ENCODE measurements at regions not wholly inside any gene's neighbourhood (a gene's known extent, or its start where the extent isn't known, plus 50 kb on each side); places are given as distances from the start of the nearest gene placed in this dataset.

DNA sequence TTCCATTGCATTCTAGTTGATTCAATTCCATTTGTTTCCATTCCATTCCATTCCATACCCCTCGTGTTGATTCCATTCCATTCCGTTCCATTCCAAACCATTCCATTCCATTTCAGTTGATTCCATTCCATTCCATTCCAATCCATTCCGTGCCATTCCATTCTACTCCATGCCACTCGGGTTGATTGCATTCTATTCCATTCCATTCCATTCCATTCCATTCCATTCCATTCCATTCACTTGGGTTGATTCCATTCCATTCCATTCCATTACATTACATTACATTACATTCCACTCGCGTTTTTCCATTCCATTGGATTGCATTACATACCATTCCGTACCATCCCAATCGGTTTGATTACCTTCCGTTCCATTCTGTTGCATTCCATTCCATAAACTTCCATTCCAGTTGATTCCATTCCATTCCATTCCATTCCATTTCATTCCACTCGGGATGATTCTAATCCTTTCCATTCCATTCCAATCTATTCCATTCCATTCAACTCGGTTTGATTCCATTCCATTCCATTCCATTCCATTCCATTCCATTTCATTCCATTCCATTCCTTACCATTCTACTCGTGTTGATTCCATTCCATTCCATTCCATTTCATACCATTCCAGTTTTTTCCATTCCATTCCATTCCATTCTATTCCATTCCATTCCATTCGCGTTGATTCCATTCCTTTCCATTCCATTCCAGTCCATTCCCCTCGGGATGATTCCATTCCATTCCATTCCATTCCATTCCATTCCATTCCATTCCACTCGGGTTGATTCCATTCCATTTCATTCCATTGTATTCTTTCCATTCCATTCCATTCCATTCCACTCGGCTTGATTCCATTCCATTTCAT, 1140.4 kb downstream of the RPIA start:
- H3K4me2 ChIP-seq (ENCODE audit: low read depth, low read length, poor library complexity, severe bottlenecking) = no peak overlapping the region
- no peaks in the 10 kb centered on the region for H3K79me2 ChIP-seq (ENCODE audit: insufficient read depth, low read length)
- no peak for TF ChIP-seq EZH2phosphoT487 (IDR thresholded peaks at IDR 0.05; ENCODE audit: borderline replicate concordance)
- TF ChIP-seq, protein P1, sequence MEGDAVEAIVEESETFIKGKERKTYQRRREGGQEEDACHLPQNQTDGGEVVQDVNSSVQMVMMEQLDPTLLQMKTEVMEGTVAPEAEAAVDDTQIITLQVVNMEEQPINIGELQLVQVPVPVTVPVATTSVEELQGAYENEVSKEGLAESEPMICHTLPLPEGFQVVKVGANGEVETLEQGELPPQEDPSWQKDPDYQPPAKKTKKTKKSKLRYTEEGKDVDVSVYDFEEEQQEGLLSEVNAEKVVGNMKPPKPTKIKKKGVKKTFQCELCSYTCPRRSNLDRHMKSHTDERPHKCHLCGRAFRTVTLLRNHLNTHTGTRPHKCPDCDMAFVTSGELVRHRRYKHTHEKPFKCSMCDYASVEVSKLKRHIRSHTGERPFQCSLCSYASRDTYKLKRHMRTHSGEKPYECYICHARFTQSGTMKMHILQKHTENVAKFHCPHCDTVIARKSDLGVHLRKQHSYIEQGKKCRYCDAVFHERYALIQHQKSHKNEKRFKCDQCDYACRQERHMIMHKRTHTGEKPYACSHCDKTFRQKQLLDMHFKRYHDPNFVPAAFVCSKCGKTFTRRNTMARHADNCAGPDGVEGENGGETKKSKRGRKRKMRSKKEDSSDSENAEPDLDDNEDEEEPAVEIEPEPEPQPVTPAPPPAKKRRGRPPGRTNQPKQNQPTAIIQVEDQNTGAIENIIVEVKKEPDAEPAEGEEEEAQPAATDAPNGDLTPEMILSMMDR (conservative IDR thresholded peaks at IDR 0.05; ENCODE audit: low read length) = no peak
- H2AFZ ChIP-seq (ENCODE audit: low read length) = no peak overlapping the region
- H3K36me3 ChIP-seq (ENCODE audit: insufficient read depth, low read length) = no peaks in the 10 kb centered on the region
- H3K4me3 ChIP-seq (ENCODE audit: low read length, poor library complexity, severe bottlenecking) = no peak overlapping the region
- no peaks in the 10 kb centered on the region for H3F3A ChIP-seq (ENCODE audit: low read depth)
- no peaks in the 10 kb centered on the region for H3K27me3 ChIP-seq (ENCODE audit: insufficient read depth, low read length, poor library complexity, severe bottlenecking)
- H4K20me1 ChIP-seq (ENCODE audit: insufficient read depth, low read length, poor library complexity, severe bottlenecking) = no peaks in the 10 kb centered on the region
- no peaks in the 10 kb centered on the region for H3K4me1 ChIP-seq (ENCODE audit: insufficient read depth, low read length, poor library complexity, severe bottlenecking)
- peaks cover 9% of the 10 kb centered on the region for H3K9me3 ChIP-seq (ENCODE audit: insufficient read depth, low read depth, low read length)
- no peak overlapping the region for H3K9ac ChIP-seq (ENCODE audit: low read depth, low read length, poor library complexity, severe bottlenecking)
- no peaks in the 10 kb centered on the region for H3K9me2 ChIP-seq (replicated peaks; ENCODE audit: low read depth, low read length)

DNA sequence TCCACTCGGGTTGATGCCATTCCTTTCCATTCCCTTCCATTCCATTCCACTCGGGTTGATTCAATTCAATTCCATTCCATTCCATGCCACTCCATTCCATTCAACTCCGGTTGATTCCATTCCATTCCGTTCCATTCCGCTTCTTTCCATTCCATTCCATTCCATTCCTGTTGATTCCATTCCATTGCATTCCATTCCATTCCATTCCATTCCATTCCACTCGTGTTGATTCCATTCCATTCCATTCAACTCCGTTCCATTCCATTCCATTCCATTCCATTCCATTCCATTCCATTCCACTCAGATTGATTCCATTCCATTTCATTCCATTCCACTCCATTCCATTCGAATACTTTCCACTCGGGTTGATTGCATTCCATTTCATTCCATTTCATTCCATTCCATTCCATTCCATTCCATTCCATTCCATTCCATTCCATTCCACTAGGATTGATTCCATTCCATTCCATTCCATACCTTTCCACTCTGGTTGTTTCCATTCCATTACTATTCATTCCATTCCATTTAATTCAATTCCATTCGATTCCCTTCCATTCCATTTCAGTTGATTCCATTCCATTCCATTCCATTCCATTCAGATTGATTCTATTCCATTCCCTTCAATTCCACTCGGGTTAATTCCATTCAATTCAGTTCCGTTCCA, 1141.8 kb downstream of the RPIA start:
- Histone ChIP-seq H3K4me2 (ENCODE audit: low read depth, low read length, poor library complexity, severe bottlenecking) (no peak overlapping the region), H3K9me3 (ENCODE audit: insufficient read depth, low read depth, low read length) (peaks cover 17% of the 10 kb centered on the region), H3K27me3 (ENCODE audit: insufficient read depth, low read length, poor library complexity, severe bottlenecking) (no peaks in the 10 kb centered on the region), H3K79me2 (ENCODE audit: insufficient read depth, low read length) (no peaks in the 10 kb centered on the region), H3K9me2 (replicated peaks; ENCODE audit: low read depth, low read length) (no peaks in the 10 kb centered on the region), H3K36me3 (ENCODE audit: insufficient read depth, low read length) (no peaks in the 10 kb centered on the region), H3K9ac (ENCODE audit: low read depth, low read length, poor library complexity, severe bottlenecking) (no peak overlapping the region), H3F3A (ENCODE audit: low read depth) (0 out of 2 replicates have a peak, but pooled peaks cover under 1% of the 10 kb centered on the region), H2AFZ (ENCODE audit: low read length) (no peak overlapping the region), H3K4me1 (ENCODE audit: insufficient read depth, low read length, poor library complexity, severe bottlenecking) (no peaks in the 10 kb centered on the region), H3K4me3 (ENCODE audit: low read length, poor library complexity, severe bottlenecking) (no peak overlapping the region), H4K20me1 (ENCODE audit: insufficient read depth, low read length, poor library complexity, severe bottlenecking) (no peaks in the 10 kb centered on the region)
- TF ChIP-seq, protein P1 (conservative IDR thresholded peaks at IDR 0.05; ENCODE audit: low read length) = no peak
- TF ChIP-seq EZH2phosphoT487 (IDR thresholded peaks at IDR 0.05; ENCODE audit: borderline replicate concordance) = no peak

DNA sequence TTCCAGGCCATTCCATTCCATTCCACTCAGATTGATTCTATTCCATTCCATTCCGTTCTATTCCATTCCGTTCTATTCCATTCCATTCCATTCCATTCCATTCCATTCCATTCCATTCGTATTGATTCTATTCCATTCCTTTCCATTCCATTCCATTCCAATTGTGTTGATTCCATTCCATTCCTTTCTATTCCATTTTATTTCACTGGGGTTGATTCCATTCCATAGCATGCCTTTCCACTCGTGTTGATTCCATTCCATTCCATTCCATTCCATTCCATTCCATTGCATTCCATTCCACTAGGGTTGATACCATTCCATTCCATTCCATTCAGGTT, 1142.3 kb downstream of the RPIA start:
- Histone ChIP-seq H3K9me3 (ENCODE audit: insufficient read depth, low read depth, low read length) (peaks cover 21% of the 10 kb centered on the region), H3K36me3 (ENCODE audit: insufficient read depth, low read length) (no peaks in the 10 kb centered on the region), H3K9me2 (replicated peaks; ENCODE audit: low read depth, low read length) (no peaks in the 10 kb centered on the region), H3F3A (ENCODE audit: low read depth) (0 out of 2 replicates have a peak, but pooled peaks cover 3% of the 10 kb centered on the region), H4K20me1 (ENCODE audit: insufficient read depth, low read length, poor library complexity, severe bottlenecking) (no peaks in the 10 kb centered on the region), H3K4me3 (ENCODE audit: low read length, poor library complexity, severe bottlenecking) (no peak overlapping the region), H3K4me2 (ENCODE audit: low read depth, low read length, poor library complexity, severe bottlenecking) (no peak overlapping the region), H2AFZ (ENCODE audit: low read length) (no peak overlapping the region), H3K27me3 (ENCODE audit: insufficient read depth, low read length, poor library complexity, severe bottlenecking) (no peaks in the 10 kb centered on the region), H3K4me1 (ENCODE audit: insufficient read depth, low read length, poor library complexity, severe bottlenecking) (no peaks in the 10 kb centered on the region), H3K79me2 (ENCODE audit: insufficient read depth, low read length) (no peaks in the 10 kb centered on the region), H3K9ac (ENCODE audit: low read depth, low read length, poor library complexity, severe bottlenecking) (no peak overlapping the region)
- TF ChIP-seq, protein P1 (conservative IDR thresholded peaks at IDR 0.05; ENCODE audit: low read length) = no peak
- TF ChIP-seq EZH2phosphoT487 (IDR thresholded peaks at IDR 0.05; ENCODE audit: borderline replicate concordance) = no peak
